ENCODE measurements at regions not wholly inside any gene's neighbourhood (a gene's known extent, or its start where the extent isn't known, plus 50 kb on each side); places are given as distances from the start of the nearest gene placed in this dataset.

- DNase-seq (ENCODE audit: low read depth), result no peak
Observed at GRCh38 chr5:133829786-133830185, 138.6 kb downstream of the C5orf15 start.

GRCh38 chr5:133828722-133829121 is 139.7 kb downstream of the C5orf15 start:
- no peak for DNase-seq (ENCODE audit: low read depth)

GRCh38 chr5:133827830-133828229 is 140.6 kb downstream of the C5orf15 start:
- no peak for DNase-seq (ENCODE audit: low read depth)

GRCh38 chr5:133827011-133827410 is 141.4 kb downstream of the C5orf15 start:
- no peak for DNase-seq (ENCODE audit: low read depth)

GRCh38 chr5:133825631-133826289 is 142.7 kb downstream of the C5orf15 start:
- no peak for DNase-seq (ENCODE audit: low read depth)

- no peak for DNase-seq (ENCODE audit: low read depth)
Observed at GRCh38 chr5:133824661-133825254, 143.7 kb downstream of the C5orf15 start.

- DNase-seq (ENCODE audit: low read depth), result no peak
Observed at GRCh38 chr5:133821889-133822288, 146.5 kb downstream of the C5orf15 start.

GRCh38 chr5:133821311-133821741 is 147.1 kb downstream of the C5orf15 start:
- no peak for DNase-seq (ENCODE audit: low read depth)

GRCh38 chr5:133820507-133820906 is 147.9 kb downstream of the C5orf15 start:
- DNase-seq (ENCODE audit: low read depth), result no peak

GRCh38 chr5:133819977-133820471 is 148.4 kb downstream of the C5orf15 start:
- no peak for DNase-seq (ENCODE audit: low read depth)

- DNase-seq (ENCODE audit: low read depth), result no peak
Observed at GRCh38 chr5:133818869-133819600, 149.4 kb downstream of the C5orf15 start.

GRCh38 chr5:133818031-133818431 is 150.4 kb downstream of the C5orf15 start:
- DNase-seq (ENCODE audit: low read depth), result no peak

GRCh38 chr5:133817456-133817855 is 151.0 kb downstream of the C5orf15 start:
- no peak for DNase-seq (ENCODE audit: low read depth)

- DNase-seq (ENCODE audit: low read depth), result no peak
Observed at GRCh38 chr5:133816791-133817190, 151.6 kb downstream of the C5orf15 start.

GRCh38 chr5:133814152-133814551 is 154.3 kb downstream of the C5orf15 start:
- DNase-seq (ENCODE audit: low read depth), result no peak

GRCh38 chr5:133811168-133811567 is 157.3 kb downstream of the C5orf15 start:
- no peak for DNase-seq (ENCODE audit: low read depth)

- no peak for DNase-seq (ENCODE audit: low read depth)
Observed at GRCh38 chr5:133809801-133810200, 158.6 kb downstream of the C5orf15 start.

- DNase-seq (ENCODE audit: low read depth), result no peak
Observed at GRCh38 chr5:133807348-133807747, 161.1 kb downstream of the C5orf15 start.

GRCh38 chr5:133806847-133807246 is 161.6 kb downstream of the C5orf15 start:
- no peak for DNase-seq (ENCODE audit: low read depth)

GRCh38 chr5:133801955-133802751 is 166.3 kb downstream of the C5orf15 start:
- no peak for DNase-seq (ENCODE audit: low read depth)

- DNase-seq (ENCODE audit: low read depth), result no peak
Observed at GRCh38 chr5:133801431-133801830, 167.0 kb downstream of the C5orf15 start.

- DNase-seq (ENCODE audit: low read depth), result no peak
Observed at GRCh38 chr5:133799571-133800237, 168.7 kb downstream of the C5orf15 start.
